T-helper 2 cell treated with Interferon-gamma antibody and Interleukin-4, amounts not matched to agents 100 ng/mL and 5 ng/mL, for 36 hours (primary cell): ENCODE measurements at regions not wholly inside any gene's neighbourhood (a gene's known extent, or its start where the extent isn't known, plus 50 kb on each side); places are given as distances from the start of the nearest gene placed in this dataset.
"Not testable (repeated sequence)": the region's sequence is repeated elsewhere in the genome, so short reads cannot be mapped to it uniquely, and the experiment has no call there.

Experiments used
- intact Hi-C: fragments of 100-400 bp; cut with micrococcal nuclease; formaldehyde crosslinking; loops from one replicate; pipeline ENCODE4 v1.15.1; 2023

- intact Hi-C loops = no loop called here
These were observed 92.8 kb upstream of the IFNGR1 start for GRCh38 chr6:137311940-137312339.

GRCh38 chr6:137309078-137309762 is 90.0 kb upstream of the IFNGR1 start:
- intact Hi-C loops = no loop called here

- intact Hi-C loops = no loop called here
These were observed 88.1 kb upstream of the IFNGR1 start for GRCh38 chr6:137307163-137307854.

- intact Hi-C loops = no loop called here
These were observed 86.5 kb upstream of the IFNGR1 start for GRCh38 chr6:137305691-137306090.

GRCh38 chr6:137304020-137304780 is 85.0 kb upstream of the IFNGR1 start:
- intact Hi-C loops = no loop called here

- intact Hi-C loops = no loop called here
These were observed 84.3 kb upstream of the IFNGR1 start for GRCh38 chr6:137303441-137303840.

- intact Hi-C loops = no loop called here
These were observed 80.5 kb upstream of the IFNGR1 start for GRCh38 chr6:137299681-137300080.

DNA sequence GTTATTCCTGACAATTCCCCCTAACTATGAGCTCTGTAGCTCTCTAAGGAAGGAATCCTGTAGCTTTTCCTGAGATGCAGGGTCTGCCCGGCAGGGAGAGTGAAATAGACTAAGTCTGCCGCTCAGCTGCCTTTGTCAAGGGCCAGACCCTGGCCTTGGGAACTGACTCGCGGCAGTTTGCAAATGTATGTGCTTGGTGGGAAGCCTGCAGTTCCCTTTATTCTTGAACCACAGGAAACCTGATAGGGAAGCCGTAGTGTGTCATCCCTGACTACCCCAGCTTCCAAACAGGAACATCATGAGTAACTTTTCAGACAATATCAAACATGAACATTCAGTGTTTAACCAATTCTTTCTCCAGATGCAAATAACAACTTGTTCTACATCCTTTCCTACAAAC is 78.7 kb upstream of the IFNGR1 start:
- intact Hi-C loops = no loop called here

DNA sequence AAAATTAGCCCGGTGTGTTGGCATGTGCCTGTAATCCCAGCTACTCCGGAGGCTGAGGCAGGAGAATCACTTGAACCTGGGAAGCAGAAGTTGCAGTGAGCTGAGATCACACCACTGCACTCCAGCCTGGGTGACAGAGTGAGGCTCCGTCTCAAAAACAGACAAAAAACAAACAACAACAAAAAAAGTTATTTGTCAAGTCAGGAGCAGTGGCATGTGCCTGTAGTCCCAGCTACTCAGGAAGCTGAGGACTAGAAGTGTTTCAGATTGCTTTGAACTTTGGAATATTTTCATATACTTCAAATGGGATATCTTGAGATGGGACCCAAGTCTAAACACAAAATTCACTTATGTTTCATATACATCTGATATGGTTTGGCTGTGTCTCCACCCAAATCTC is 73.1 kb upstream of the IFNGR1 start:
- intact Hi-C loops = not testable (repeated sequence)

GRCh38 chr6:137291441-137291840 is 72.3 kb upstream of the IFNGR1 start:
- intact Hi-C loops = no loop called here

- intact Hi-C loops = no loop called here
These were observed 71.5 kb upstream of the IFNGR1 start for GRCh38 chr6:137290601-137291261.

DNA sequence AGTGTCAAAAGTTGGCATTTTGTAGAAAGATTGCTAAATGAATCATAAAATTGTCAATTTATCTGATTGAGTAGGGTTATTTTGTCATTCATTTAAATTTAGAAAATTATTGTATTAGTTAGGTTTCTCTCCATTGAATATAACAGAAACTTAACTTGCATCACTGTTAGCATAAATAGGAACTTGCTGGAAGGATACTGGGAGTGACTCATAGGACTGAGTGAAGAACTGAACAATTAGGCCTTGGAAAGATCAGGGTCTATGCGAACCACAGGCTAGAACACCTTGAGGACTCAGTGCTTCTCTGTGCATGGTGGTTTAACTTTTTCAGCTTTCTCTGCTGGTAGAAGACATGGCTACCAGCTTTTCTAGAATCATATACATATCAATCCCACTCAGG is 67.7 kb upstream of the IFNGR1 start:
- intact Hi-C loops = no loop called here

DNA sequence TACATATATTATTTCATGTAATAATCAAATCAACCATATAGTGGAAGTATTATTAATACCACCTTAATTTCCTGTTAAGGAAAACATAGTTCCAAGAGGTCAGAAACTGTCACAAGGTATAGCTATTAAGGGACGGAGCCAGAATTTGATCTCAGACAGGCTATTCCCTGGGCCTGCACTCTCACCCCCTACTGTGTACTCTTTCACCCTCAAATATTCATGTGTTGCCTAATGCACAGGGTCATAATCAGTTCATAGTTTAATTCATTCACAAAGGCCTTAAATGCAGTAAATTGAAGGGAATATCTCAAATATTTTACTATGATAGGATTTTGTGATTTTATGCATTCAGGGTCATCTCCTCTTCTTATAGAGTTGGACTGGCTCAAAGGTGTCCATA is 67.2 kb upstream of the IFNGR1 start:
- intact Hi-C loops = no loop called here

DNA sequence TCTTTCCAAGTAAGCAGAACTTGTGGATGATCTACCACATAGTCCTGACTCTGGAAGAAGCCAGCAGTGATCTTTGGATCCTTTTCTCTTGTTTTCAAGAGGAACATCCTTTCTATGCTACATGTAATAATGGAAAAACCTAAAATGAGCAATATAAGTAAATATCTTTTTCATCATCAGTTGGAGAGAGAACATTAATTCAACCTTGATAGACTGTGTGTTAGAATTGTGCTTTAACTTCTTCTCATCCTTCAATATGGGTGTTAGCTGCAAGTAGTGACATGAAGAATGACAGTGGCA is 65.6 kb upstream of the IFNGR1 start:
- intact Hi-C loops = no loop called here

DNA sequence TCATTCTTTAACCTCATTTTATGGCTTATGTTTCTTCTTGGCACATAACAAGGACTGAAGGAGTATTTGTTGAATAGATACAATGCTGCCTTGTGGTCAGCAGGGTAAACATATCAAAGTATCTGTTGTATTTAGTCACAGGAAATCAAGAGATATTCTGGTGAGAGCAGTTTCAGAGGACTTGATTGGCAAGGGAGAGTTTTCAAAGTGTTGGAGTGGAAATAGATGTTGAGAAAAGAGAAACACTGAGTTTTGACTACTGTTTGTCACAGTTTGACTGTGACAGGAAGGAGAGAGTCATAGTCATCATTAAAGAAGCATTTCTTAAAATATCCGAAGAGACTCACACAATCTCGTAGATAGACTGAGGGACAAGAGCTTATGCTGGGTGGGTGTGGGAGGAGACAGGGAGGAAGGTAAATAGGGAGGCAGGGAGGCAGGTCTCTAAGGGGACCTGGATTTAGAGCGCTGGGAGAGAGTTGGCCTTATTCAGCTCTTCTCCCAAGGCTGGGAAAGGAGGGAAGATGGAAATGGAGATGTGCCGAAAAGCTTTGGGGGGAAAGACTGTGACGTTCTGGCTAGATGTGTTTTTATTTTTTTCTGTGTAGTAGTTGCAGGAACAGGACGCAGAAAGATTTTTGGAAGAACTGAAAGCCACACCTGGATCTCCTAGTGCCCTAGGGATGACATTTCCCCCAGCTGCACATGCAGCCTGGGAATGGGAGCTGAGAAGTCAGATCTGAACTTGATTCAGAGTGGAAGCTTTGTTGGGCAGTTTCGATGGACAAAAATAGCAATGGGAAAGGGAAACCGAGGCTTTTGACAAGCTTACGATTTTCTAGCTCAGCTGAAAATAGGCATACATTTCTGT is 65.0 kb upstream of the IFNGR1 start:
- intact Hi-C loops = no loop called here

GRCh38 chr6:137283080-137283479 is 63.9 kb upstream of the IFNGR1 start:
- intact Hi-C loops = no loop called here

DNA sequence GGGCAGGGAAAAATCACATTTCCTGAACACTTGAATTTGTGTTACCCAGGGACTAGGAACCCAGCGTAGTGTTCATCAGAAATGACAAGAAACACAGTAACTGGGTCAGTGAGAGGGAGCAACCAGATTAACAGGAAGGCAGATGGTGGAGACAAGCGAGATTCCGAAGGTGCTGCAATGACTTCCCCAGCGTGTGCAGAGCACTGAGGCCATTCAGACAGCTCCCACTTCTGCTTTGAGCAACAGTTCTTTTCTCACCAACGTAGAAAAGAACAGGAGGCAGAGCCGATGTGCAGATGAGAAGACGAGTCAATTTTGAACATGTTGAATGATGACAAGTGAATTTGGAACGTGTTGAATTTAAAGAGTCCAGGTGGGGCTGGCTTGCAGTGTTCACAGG is 63.1 kb upstream of the IFNGR1 start:
- intact Hi-C loops = no loop called here

DNA sequence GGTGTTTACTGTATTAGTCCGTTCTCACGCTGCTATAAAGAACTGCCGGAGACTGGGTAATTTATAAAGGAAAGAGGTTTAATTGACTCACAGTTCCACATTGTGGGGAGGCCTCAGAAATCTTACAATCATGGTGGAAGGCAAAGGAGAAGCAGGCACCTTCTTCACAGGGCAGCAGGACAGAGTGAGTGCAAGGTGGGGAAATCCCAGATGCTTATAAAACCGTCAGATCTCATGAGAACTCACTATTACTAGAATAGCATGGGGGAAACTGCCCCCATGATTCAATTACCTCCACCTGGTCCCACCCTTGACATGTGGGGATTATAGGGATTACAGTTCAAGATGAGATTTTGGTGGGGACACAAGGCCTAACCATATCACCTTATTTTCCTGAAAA is 60.1 kb upstream of the IFNGR1 start:
- intact Hi-C loops = not testable (repeated sequence)

DNA sequence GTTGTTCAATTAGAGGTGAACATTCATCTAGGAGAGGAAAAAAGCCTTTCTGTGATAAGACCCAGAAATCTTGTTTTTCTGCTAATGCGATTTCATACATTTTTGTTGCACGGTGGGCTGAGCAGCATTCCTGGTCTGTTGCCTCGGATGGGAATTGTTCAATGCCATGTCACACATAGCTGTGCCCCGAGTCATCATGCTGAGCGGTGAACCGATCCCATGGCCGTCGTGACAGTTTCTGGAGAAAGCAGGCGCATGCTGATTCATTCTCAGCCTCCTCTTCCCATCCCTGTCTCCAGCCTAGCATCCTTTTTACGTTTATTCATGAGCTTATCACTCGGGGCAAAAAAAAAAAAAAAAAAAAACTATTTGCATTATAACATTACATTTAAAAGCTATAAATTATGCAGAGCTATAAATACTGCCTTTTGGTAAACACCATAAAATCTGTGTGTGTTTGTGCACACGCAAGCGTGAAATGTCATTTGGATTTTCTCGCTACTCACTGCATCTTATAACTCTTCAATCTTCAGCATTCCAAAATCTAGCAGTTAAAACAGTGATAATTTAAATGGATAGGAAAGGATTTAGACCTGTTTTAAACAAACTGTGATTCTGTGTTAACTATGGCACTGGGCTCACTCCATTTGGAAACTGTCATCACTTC is 58.9 kb upstream of the IFNGR1 start:
- intact Hi-C loops = no loop called here

DNA sequence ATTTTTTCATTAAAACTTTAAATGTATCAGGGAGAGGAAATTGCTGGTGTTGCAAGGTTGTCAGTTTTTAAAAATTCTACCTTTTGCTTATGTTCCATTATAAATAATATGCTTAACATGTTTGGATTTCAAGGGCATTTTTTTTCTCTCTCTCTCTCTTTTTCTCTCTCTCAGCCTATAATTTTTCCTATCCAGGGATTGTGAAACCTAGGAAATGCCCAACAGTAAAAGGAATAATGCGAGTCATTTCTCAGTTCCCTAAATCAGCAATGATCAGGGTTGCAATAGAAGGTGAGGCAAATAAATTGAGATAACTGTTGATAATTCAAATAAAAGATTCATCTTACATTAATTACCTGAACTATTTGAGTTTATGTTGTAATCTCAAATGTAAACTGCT is 53.2 kb upstream of the IFNGR1 start:
- intact Hi-C loops = loop anchor here (5.0 kb wide), 1 partner anchor 135 kb away; no protein-coding TSS in a partner anchor
